Epidermal melanocyte (primary cell): ENCODE measurements at regions not wholly inside any gene's neighbourhood (a gene's known extent, or its start where the extent isn't known, plus 50 kb on each side); places are given as distances from the start of the nearest gene placed in this dataset.

Experiments used
- DNase-seq: peaks from one replicate; pipeline ENCODE4 v3.0.0; 2011; ENCODE audit warnings: low spot score; ENCODE audit not compliant: insufficient read length

DNA sequence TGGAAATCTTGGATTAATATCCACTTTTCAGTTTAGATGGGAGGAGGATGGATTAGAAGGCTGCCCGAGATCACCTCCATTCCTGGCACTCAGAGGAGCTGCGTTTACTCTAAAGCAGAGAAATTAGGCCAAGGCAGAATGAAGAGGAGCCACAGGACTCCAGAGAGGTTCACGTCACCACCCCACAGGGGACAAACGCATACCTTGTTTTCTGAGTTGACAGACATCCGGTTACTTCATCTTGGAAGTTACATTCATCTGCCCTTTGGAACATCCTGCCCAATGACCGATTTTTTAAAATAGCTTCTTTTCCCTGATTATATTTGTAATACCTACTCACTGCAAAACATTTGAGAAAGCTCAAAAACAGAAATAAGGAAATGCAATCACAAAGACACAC lies 220.0 kb downstream of the SOX9 start:
- no peak for DNase-seq

DNA sequence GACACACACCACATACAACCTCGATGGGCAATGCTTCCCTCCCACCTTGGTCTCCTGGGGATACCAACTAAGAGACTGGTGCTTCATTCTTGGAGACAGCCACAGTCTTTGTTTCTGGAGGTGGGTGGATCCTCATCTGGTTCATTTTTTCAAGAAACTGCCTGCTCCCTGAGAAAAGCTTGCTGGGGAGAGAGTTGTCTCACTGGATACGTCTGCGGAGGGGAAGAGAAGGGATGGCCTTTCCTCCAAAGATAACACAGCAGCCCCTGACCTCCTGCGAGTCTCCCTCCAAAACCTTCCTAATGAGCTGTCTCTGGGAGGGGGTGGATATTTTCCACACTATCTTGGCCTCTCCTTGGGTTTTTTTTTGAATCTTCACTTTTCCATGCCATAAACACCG lies 221.2 kb downstream of the SOX9 start:
- no peak for DNase-seq

DNA sequence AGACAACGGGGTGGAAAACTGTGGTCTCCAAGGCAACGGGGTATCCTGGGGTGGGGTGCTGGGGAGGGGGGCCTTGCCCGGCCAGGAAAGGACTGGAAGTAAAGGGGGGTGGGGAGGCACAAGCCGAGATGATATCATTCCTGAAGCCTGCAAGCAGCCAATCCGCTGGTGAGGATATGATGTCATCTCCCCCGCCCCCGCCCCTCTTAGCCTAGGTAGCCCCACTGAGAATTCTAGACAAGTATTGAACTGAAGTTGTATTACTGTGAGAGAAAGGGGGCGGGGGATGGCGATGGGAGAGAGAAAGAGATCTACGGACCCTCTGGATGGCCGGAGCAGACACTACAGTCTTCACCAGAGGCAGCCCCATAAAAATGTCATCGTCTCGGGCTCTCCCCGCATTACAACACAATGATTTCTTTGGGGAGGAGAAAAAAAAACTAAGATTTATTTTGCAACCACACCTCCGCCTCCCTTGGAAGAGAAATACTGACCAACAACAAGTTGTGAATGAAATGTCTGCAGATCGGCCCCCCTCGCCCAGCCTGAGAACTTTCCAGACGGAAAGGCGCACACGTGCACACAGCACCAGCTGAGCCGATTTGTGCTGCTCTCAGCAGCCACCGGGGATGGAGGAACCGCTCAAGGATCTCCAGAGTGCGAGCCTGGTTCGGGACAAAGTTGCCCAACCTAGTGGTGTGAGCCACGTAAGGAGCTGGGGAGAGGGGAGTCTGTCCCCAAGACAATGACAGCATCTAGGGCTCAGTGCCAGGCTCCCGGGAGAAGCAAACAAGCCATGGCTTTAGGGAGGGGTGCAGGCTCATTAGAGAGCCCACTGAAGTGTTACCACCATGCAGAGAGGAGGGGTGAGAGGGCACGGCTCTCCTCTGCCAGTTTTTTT lies 222.1 kb downstream of the SOX9 start:
- no peak for DNase-seq

DNA sequence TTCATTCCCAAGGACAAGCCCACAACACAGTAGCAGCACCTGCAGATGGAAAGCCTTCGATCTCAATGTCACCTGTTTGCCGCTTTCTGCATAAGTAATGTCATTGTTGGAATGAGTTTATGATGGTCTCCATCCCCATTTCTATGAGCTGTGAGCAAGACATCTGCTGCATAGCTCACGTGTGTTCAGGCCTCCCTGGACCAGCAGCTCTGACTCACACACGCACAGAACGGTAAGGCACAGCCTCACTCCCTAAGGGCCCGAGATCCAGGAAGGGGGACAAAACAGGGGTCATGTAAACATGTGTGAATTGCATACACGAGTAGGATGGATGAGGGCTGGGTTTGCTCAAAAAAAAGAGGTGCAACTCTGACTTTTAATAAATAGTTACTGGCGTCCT lies 223.1 kb downstream of the SOX9 start:
- no peak for DNase-seq

DNA sequence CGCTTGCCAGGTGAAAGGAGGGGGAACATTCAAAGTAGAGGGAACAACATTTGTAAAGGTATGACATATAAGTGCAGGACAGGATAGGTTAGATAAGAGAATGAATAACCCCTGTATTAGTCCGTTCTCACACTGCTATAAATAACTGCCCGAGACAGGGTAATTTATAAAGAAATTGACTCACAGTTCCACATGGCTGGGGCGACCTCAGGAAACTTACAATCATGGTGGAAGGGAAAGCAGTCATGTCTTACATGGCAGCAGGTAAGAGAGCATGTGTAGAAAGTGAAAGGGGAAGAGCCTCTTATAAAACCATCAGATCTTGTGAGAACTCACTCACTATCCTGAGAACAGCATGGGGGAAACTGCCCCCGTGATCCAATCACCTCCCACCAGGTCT lies 223.8 kb downstream of the SOX9 start:
- DNase-seq, result no peak

DNA sequence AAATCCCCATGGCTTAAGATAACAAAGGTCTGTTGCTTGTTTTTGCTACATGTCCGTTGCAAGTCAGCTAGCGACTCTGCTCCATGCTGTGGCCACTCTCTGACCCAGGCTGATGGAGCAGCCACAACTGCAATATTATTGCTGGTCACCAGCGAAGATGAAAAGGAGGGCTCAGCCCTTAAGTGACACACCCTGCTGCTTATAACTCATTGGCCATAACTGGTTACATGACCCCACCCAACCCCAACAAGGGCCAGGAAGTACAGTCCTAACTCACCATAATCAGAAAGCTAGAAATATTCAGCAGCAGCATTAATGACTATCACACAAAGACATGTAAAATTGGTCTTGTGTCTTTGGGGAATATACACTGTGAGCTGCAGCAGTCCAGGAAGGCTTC lies 224.3 kb downstream of the SOX9 start:
- DNase-seq, result no peak

DNA sequence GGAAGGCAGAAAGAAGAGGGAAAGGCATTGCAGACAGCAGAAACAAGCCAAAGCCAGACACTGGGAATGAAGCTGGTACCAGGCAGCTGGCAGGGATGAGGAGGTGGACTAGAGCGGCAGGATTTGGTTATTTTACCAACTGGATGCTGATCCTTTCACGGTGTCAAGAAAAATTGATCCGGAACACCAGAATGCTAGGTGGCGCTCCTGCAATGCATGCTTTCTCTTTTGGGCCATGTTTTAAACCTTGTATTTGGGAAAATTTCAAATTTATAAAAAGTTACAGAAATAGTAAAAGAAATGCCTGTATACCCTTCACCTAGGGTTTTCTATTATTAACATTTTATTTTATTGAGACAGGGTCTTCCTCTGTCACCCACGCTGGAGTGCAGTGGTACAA lies 224.7 kb downstream of the SOX9 start:
- DNase-seq, result no peak

DNA sequence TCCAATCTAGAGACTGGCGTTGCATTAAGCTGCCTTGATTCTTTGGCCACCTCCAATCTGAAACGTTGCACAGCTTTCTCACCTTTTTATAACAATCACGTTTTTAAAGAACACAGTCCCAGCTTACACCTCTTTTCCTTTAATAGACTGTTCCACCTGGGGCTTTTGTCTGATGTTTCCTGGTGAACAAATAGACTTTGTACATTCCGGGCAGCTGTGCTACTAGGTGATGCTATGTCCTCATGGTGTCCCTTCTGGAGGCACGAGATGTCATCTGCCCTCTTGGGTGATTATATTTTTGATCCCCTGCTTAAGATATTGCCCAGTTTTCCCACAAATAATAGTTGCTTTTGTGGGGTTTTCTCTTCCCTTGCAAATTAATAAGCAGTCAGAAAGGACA lies 225.5 kb downstream of the SOX9 start:
- no peak for DNase-seq

DNA sequence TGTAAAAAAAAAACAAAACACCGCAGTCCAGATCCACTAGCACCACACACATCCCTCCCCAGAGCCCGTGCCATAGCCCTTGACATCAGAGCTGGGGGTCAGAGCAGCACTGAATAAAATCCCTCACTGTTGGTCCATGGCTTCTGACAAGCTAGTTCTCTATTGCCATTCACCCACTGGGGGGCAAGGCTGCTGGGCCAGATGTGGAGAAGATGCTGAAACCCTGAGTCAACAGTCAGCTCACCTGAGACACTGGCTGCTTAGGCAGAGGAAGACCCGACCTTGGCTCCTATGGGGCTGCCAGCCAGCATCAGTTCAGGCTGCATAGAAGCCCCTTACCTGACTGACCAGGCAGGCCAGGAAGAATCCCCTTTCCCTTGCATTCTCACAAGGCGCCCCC lies 228.2 kb downstream of the SOX9 start:
- DNase-seq, result no peak

DNA sequence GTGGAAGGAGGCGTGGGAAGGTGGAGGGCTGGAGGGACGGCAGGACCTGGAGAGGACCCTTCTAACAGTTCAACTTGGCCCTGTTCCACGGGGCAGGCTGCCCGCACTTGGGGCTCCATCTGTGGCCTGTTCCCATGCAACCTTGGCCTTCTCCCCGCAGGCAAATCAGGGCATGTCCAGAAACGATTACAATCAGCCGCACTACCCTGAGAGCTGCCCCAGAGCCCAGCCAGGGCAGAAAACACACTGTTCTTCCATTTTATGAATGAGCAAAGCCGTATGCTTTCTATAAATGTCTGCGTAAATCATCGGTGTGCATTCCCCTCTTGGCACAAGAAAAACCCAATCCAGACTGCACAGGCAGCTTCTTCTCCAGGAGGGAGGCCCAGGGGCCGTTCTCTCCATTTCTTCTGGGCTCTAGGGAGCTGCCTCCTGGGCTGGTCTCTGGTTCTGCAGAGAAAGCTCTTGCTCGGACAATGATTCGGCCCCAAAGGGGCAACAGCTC lies 228.7 kb downstream of the SOX9 start:
- DNase-seq, result no peak

DNA sequence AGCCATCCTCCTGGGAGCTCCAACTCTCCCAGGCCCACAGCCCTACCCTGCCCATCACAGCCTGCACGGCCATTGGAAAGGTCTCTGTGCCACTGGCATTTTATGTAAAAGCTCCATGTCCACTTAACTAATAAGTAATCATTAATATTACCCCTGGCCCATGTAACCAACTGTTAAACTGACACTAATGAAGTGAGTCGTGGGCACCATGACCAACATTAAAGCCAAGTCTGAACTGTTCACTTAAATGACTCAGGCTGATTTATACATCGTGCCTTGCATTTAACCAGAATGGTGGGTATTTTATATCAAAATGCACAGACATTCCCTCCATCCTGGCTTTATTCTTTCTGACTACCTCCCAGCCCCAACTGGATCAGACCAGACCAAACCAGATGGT lies 229.3 kb downstream of the SOX9 start:
- no peak for DNase-seq

DNA sequence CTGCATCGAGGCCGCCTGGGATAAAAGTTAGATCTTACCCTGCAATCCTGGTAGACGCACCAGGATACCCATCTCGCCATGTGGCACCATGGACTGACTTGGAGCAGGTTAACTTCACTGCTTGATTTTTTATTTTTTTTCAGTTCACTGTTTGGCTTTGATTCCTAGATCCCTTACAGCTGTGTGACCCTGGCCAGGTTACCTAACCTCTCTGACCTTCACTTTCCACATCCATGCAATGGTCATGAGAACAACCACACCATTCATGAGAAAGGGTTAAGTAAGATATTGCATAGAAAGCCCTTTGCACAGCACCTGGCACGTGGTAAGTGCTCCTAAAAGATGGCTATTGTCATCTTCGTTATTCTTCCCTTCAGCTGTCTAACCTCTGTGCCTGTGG lies 230.5 kb downstream of the SOX9 start:
- no peak for DNase-seq

DNA sequence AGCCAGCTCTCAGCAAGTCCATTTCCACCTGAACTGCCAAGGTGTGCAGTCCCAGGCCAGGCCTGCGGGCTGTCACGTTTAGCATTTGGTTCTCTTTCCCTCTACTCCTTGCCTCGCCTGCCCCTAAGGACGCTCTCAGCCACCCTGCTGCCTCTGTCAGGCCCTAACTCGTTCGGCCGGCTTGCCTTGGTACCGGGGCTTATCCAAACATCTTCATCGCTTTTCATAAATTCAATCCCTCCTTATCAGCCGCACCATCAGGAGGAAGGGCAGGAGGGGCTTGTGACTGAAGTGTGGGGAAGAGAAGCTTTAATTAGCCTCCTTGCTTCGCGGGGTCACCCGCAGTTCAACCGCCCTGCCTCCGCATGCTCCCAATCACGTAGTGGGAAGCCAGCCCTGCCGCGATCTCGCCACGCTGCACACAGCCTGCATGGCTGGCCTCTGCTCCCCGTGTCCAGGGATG lies 231.1 kb downstream of the SOX9 start:
- no peak for DNase-seq

DNA sequence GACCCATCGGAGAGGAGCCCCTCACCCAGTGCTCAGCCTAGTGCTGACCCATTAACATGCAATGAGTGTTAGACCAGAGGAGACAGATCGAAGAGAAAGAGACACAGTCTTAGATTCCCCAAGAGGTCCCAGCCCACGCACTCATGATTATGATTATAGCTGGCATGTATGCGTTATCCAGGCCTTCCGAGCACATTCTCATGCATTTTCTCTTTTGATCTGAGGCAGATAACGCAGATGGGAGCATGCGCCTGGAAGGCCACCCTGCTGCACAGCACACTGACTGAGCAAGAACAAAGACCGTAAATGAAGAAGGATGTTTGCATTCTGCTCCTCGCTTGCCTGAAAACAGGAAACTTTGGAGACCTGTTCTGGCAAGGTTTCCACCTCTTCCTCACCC lies 232.7 kb downstream of the SOX9 start:
- no peak for DNase-seq

DNA sequence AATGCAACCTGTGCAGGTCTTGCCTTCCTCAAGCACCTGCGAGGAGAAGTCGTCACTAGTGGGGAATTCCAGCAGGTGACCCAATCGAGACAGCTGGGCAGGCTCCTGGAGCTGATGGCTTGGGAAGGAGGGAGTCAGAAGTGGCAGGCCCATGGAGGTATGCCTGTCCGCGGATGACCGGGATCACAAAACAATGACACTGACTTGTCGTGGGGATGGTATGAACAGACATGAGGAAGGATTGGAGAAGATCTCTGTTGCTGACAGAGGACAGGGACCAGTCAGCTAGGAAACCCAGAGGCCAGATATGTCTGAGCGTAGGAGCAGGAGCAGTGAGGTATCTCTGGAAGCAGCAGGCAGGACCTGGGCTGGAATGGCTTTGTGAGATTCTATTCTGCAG lies 233.3 kb downstream of the SOX9 start:
- no peak for DNase-seq

DNA sequence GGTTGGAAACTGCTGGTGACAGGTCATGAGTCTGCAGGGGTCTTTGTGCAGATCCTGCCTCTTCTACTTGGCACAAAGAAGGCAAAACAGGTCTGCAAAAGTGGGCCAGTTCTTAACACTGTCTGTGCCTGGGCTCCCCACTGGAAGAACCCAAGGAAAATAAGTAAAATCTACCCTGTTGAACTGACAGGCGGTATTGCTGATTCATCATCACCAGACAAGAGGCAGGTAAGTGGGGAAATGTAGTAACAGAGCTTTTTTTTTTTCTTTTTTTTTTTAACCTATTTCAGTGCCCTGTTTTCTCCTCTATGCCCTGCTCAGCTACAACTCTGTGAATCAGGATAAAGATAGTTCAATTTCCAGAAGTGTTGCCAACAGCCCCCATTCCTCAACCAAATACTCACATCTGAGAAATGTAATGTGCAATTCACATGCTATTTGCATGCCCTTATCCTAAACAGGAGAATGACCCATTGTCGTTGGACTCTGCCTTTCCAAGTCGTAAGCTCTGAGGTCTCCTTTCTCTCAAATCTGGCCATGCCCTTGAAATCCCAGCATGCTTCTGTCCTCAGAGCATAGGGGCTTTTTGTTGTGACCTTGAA lies 237.0 kb downstream of the SOX9 start:
- DNase-seq, result no peak

DNA sequence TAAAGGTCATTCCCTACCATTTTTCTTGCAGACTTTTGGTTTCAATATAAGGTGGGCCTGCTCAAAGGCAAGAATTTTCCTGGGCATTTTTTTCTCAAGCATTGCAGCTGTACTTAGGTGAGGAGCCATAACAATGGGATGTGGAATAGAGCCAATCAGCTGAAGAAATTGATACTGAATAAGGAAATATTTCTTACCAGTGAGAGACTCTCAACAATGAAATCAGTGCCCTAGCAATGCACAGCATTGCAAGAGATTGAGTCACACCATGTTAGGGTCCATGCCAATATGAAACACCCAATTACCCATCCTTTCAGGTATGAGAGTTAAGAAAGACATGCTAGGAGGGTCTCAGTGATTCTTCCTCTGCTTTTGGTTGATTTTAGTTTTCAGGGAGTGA lies 237.6 kb downstream of the SOX9 start:
- DNase-seq, result no peak

DNA sequence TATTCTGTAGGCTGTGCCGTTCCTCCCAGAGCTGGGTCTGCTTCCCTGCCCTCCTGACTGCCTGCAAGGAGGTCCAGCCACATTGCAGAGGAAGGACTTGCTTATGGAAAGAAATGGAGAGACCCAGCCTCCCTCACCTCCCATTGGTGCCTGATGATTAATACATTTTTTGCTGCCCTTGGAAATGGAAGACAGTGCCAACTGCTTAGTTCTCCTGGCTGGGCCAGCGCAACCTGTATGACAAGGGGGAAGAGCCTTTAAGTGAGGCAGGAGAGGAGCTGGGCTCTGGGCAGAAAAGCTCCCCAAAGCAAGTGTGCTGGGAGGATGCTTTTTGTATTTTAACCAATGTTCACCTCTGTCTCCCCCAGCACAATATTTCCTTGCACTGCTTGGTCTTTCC lies 238.5 kb downstream of the SOX9 start:
- DNase-seq, result no peak

DNA sequence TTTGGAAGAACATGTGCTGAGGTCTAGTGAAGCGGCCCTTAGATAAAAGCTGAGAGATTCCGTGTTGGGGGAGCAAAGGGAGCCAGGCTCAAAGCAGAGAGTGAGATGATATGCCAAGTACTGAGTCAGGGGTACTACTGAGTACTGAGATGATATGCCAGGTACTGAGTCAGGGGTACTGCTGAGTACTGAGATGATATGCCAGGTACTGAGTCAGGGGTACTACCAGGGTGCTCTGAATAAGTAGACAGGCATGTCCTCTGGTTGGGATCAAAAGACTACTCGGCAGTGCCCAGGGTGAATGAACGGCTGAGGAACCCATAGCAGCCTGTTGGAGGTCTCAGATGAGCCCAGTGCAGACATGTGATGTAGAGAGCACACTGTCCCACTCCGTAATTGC lies 239.0 kb downstream of the SOX9 start:
- DNase-seq, result no peak

DNA sequence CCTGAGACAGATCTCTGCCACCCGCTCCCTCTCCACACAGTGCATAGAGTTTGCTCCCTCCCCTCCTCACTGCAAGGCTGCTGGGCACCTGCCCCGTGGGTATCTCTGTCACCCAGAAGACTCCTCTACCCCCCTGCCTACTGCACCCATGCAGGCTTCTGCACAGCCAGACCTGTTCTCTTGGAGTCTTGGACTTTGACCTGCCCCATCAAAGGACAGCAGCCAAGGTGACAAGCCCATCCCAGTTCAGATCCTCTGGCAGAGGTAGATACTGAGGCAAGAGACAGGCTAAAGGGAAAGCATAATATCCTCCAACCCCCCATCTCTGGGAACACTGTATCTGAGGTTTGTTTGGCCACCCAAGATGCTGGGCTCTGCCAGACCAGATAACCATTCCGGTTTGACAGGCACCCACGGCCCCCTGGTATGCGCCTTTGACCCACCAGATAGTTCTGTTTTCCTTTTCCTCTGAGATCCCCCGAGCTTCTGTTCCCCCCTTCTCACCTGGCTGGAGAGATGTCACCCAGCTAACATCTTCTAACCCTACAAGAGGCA lies 239.6 kb downstream of the SOX9 start:
- no peak for DNase-seq

DNA sequence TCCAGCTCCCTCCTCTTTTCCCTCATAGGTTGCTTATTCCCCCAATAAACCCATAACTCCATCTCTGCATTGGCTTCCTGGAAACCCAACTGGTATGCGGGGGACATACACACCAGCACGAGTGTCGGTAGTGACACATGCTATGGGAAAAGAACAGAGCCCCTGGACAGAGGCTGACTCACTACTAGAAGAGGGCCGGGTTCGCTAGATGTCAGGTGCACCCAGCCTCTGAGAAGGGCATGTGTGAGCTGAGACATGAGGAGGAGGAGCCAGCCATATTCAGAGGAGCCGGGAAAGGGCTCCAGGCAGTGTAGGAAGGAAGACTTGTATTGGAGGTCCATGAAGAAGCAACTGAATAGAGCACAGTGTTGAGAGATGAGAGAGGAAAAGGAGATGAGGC lies 241.1 kb downstream of the SOX9 start:
- no peak for DNase-seq

DNA sequence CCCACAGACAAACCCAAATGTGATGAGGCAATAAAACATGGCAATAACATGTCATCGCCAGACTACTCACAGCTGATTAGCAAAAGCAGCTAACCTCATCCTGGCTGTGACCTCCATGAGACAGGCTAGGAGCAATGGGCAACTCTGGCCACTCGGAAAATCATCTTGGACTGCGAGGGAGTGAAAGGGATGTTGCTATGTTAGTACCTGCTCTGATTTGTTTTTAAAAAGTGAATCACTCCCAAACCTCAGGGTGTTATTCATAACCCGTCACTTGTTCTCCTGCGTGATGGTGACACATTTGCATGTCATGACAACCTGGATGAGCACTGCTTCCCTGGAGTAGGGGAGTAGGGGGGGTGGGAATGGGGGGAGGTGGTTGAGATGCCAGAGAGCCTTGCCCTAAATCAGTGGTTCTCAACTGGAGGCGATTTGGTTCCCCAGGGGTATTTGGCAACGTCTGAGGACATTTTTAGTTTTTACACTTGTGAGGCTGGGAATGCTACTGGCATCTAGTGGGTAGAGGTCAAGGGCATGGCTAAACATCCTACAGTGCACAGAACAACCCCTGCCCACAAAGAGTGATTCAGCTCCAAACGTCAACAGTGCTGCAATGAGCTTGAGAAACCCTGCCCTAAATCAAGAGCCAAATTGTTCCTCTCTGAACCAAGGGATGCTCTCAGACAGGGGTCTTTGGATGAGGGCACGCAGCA lies 241.7 kb downstream of the SOX9 start:
- no peak for DNase-seq
